GM18861 (cell line): ENCODE measurements at regions not wholly inside any gene's neighbourhood (a gene's known extent, or its start where the extent isn't known, plus 50 kb on each side); places are given as distances from the start of the nearest gene placed in this dataset.
"Not testable (repeated sequence)": the region's sequence is repeated elsewhere in the genome, so short reads cannot be mapped to it uniquely, and the experiment has no call there.

ENCODE experiments used
- ATAC-seq: cut with Tn5 transposase; IDR thresholded peaks from one replicate; pipeline ENCODE4 v1.9.1; 2021; ENCODE audit not compliant: unreplicated experiment

DNA sequence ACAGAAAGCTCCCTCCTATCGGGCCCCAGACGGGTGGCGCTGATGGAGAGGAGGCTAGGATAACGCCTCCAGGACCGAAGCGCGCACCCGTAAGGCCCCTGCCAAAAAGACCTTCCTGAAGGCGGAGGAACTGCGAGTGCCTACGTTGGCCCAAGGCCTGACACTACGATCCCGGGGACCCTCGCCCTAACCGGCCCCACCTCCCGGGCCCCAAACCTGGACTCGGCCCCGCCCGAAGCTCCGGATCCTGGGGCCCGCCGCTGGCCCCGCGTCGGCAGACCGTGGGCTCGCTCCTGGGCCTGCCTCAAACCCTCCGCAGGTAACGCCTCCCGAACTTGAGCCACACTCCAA is 53.6 kb upstream of the ROPN1B start:
- not testable (repeated sequence) for ATAC-seq

- ATAC-seq: peak; percentile 82
Observed at GRCh38 chr3:125915792-125916375, 53.1 kb upstream of the ROPN1B start.

DNA sequence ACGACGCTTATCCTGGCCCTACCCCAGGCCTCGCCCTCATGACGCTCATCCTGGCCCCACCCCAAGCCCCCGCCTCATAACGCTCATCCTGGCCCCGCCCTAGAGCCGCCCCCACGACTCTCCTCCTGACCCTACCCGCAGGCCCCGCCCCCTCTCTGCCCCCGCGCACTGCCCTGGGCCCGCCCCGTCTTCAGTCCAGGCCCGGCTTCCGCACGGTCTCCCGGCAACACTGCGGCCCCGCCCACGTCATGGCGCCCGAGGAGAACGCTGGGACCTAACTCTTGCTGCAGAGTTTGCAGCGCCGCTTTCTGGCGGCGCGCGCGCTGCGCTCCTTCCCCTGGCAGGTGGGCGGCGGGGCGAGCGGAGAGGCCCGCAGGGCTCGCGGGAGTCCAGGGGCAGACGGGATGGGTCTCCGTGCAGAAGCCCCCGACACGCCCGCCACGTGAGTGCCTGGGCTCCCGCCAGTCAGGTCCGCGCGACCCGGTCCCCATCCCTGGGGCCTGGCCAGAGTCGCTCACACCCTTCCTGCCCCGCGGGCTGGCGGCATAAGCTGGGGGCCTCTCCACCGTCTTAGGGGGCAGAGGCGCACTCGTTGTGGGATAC is 52.5 kb upstream of the ROPN1B start:
- ATAC-seq: peak; percentile 50

- not testable (repeated sequence) for ATAC-seq
Observed at GRCh38 chr3:125917020-125917549, 51.9 kb upstream of the ROPN1B start.

- not testable (repeated sequence) for ATAC-seq
Observed at GRCh38 chr3:125918024-125918423, 51.0 kb upstream of the ROPN1B start.

GRCh38 chr3:125918451-125918850 is 50.5 kb upstream of the ROPN1B start:
- ATAC-seq: not testable (repeated sequence)

GRCh38 chr3:125918866-125919265 is 50.1 kb upstream of the ROPN1B start:
- not testable (repeated sequence) for ATAC-seq
